ENCODE measurements at regions not wholly inside any gene's neighbourhood (a gene's known extent, or its start where the extent isn't known, plus 50 kb on each side); places are given as distances from the start of the nearest gene placed in this dataset.

DNA sequence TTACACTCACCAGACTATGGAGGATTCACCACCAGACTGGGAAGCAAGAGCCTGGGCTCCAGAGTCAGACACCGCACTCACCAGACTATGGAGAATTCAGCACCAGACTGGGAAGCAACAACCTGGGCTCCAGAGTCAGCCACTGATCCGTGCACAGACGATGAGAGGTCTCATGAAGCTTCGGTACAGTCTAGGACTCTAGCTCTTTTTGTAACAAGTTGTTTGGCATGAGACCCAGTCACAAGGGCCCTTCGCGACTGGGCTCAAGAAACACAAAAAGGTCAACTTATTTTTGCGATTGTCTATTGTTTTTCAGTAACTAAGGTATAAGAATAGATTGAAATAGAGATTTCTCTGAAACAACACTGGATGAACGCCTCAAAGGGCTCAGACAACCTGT is 192.7 kb upstream of the ADAMTSL1 start:
- no peak for TF ChIP-seq POLR2A (IDR thresholded peaks at IDR 0.05)
- TF ChIP-seq, protein P1, sequence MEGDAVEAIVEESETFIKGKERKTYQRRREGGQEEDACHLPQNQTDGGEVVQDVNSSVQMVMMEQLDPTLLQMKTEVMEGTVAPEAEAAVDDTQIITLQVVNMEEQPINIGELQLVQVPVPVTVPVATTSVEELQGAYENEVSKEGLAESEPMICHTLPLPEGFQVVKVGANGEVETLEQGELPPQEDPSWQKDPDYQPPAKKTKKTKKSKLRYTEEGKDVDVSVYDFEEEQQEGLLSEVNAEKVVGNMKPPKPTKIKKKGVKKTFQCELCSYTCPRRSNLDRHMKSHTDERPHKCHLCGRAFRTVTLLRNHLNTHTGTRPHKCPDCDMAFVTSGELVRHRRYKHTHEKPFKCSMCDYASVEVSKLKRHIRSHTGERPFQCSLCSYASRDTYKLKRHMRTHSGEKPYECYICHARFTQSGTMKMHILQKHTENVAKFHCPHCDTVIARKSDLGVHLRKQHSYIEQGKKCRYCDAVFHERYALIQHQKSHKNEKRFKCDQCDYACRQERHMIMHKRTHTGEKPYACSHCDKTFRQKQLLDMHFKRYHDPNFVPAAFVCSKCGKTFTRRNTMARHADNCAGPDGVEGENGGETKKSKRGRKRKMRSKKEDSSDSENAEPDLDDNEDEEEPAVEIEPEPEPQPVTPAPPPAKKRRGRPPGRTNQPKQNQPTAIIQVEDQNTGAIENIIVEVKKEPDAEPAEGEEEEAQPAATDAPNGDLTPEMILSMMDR (IDR thresholded peaks at IDR 0.05) = no peak

All from heart left ventricle (tissue), 13 donors.